A673 (cell line): ENCODE measurements at regions not wholly inside any gene's neighbourhood (a gene's known extent, or its start where the extent isn't known, plus 50 kb on each side); places are given as distances from the start of the nearest gene placed in this dataset.

ENCODE experiments used
- CTCF ChIP-seq: fragments of 300-800, 200-600 bp; sonication (generic); conservative IDR thresholded peaks from 2 replicates; pipeline ENCODE4 v1.5.1; 2017; ENCODE audit warnings: low read depth, mild to moderate bottlenecking, antibody characterized with exemption, low read length, moderate library complexity, mixed read lengths
- EZH2 ChIP-seq: fragments of 200-600 bp; sonication (generic); IDR thresholded peaks from 2 replicates; pipeline ENCODE4 v1.6.1; 2017; ENCODE audit warnings: borderline replicate concordance, low read depth, mild to moderate bottlenecking, mixed read lengths, antibody characterized with exemption, low read length; ENCODE audit not compliant: poor library complexity, severe bottlenecking

- TF ChIP-seq EZH2 (no peak), CTCF (no peak)
These were observed 88.5 kb downstream of the MICALL2 start for GRCh38 chr7:1370738-1371137.
